Esophagus muscularis mucosa (tissue), 4 donors: ENCODE measurements at regions not wholly inside any gene's neighbourhood (a gene's known extent, or its start where the extent isn't known, plus 50 kb on each side); places are given as distances from the start of the nearest gene placed in this dataset.

ENCODE experiments used
- EP300 ChIP-seq: sonication (generic); formaldehyde crosslinking; IDR thresholded peaks from one replicate; pipeline ENCODE4 v1.6.1; 2017; ENCODE audit warnings: antibody characterized with exemption
- POLR2A ChIP-seq: fragments of 450-650 bp; IDR thresholded peaks from one replicate; pipeline ENCODE4 v1.6.1; 2017; ENCODE audit warnings: antibody characterized with exemption, moderate library complexity, mild to moderate bottlenecking, low read depth
- POLR2AphosphoS5 ChIP-seq, 2 donors: sonication (generic); formaldehyde crosslinking; IDR thresholded peaks; one replicate each; pipeline ENCODE4 v1.6.1; 2017; ENCODE audit warnings: antibody characterized with exemption in 2 of 2
- TF ChIP-seq, protein P1 (sequence below), 3 experiments: fragments of 200-600 bp in 2 of 3; fragments of 450-650 bp in 1 of 3; sonication (generic) in 2 of 3; IDR thresholded peaks; one replicate each; pipeline ENCODE4 v1.5.1; 2017 to 2019; ENCODE audit warnings: antibody characterized with exemption in 3 of 3, mild to moderate bottlenecking in 2 of 3, moderate library complexity in 1 of 3

GRCh38 chr12:115430636-115431035, 746.7 kb upstream of the TBX3 start:
- TF ChIP-seq, protein P1, sequence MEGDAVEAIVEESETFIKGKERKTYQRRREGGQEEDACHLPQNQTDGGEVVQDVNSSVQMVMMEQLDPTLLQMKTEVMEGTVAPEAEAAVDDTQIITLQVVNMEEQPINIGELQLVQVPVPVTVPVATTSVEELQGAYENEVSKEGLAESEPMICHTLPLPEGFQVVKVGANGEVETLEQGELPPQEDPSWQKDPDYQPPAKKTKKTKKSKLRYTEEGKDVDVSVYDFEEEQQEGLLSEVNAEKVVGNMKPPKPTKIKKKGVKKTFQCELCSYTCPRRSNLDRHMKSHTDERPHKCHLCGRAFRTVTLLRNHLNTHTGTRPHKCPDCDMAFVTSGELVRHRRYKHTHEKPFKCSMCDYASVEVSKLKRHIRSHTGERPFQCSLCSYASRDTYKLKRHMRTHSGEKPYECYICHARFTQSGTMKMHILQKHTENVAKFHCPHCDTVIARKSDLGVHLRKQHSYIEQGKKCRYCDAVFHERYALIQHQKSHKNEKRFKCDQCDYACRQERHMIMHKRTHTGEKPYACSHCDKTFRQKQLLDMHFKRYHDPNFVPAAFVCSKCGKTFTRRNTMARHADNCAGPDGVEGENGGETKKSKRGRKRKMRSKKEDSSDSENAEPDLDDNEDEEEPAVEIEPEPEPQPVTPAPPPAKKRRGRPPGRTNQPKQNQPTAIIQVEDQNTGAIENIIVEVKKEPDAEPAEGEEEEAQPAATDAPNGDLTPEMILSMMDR (IDR thresholded peaks at IDR 0.05), result no peak
- TF ChIP-seq POLR2A, result no peak
- TF ChIP-seq POLR2AphosphoS5 (IDR thresholded peaks at IDR 0.05), result no peak
- TF ChIP-seq EP300, result no peak
